MCF 10A (cell line): ENCODE measurements at regions not wholly inside any gene's neighbourhood (a gene's known extent, or its start where the extent isn't known, plus 50 kb on each side); places are given as distances from the start of the nearest gene placed in this dataset.

Experiments used
- BruUV-seq: library from RNA; stranded (reverse); fragments of 400-500 nt; replicated peaks from 2 replicates; lab custom pipeline; 2021; lab: Mats Ljungman, UMichigan
- CTCF ChIA-PET: fragments of 300-600 bp; sonication (Branson Sonifier 250); formaldehyde crosslinking; extraction: SDS; loops from one replicate; lab custom pipeline; 2021; ENCODE audit warnings: antibody characterized with exemption, inconsistent platforms; lab: Yijun Ruan, JAX
- POLR2A ChIA-PET: fragments of 300-600, 350-650 bp; sonication (Branson Sonifier 250); formaldehyde crosslinking; extraction: SDS; loops from one replicate; lab custom pipeline; 2020; ENCODE audit warnings: antibody characterized with exemption, inconsistent platforms; lab: Yijun Ruan, JAX
- DNase-seq: peaks from one replicate; pipeline ENCODE4 v3.0.0-alpha.2; 2018; ENCODE audit not compliant: unreplicated experiment
- H3K27ac Mint-ChIP-seq: one replicate; pipeline ENCODE4 v1.8.0; 2022; ENCODE audit warnings: mild to moderate bottlenecking, low read depth, mixed read lengths; ENCODE audit not compliant: unreplicated experiment
- H3K27me3 Mint-ChIP-seq: one replicate; pipeline ENCODE4 v1.8.0; 2022; ENCODE audit warnings: mixed read lengths; ENCODE audit not compliant: insufficient read depth, unreplicated experiment
- H3K36me3 Mint-ChIP-seq: one replicate; pipeline ENCODE4 v1.8.0; 2022; ENCODE audit warnings: mild to moderate bottlenecking, moderate library complexity, mixed read lengths; ENCODE audit not compliant: insufficient read depth, unreplicated experiment
- H3K4me1 Mint-ChIP-seq: one replicate; pipeline ENCODE4 v1.8.0; 2022; ENCODE audit warnings: mixed read lengths; ENCODE audit not compliant: insufficient read depth, unreplicated experiment
- H3K4me3 Mint-ChIP-seq: one replicate; pipeline ENCODE4 v1.8.0; 2022; ENCODE audit warnings: mild to moderate bottlenecking, moderate library complexity, mixed read lengths; ENCODE audit not compliant: unreplicated experiment
- H3K9me3 Mint-ChIP-seq: one replicate; pipeline ENCODE4 v1.8.0; 2022; ENCODE audit warnings: mixed read lengths; ENCODE audit not compliant: unreplicated experiment
- CTCF ChIP-seq: fragments of 200-600 bp; IDR thresholded peaks from one replicate; pipeline ENCODE4 v1.8.0; 2022; ENCODE audit warnings: antibody characterized with exemption, mild to moderate bottlenecking; ENCODE audit not compliant: unreplicated experiment
- intact Hi-C: fragments of 100-400 bp; cut with micrococcal nuclease; formaldehyde crosslinking; loops from 2 replicates; pipeline ENCODE4 v1.14.1; 2022

GRCh38 chr9:10818206-10818605 lies 205.4 kb upstream of the PTPRD start:
- H3K27ac Mint-ChIP-seq, result no peak overlapping the region
- no peaks in the 10 kb centered on the region for H3K4me1 Mint-ChIP-seq
- no peaks in the 10 kb centered on the region for H3K9me3 Mint-ChIP-seq
- H3K36me3 Mint-ChIP-seq, result no peaks in the 10 kb centered on the region
- no peaks in the 10 kb centered on the region for H3K27me3 Mint-ChIP-seq
- ChIA-PET CTCF (no interaction called here), POLR2A (no interaction called here)
- H3K4me3 Mint-ChIP-seq, result no peak overlapping the region
- BruUV-seq, result no TSS peak
- DNase-seq, result no peak
- intact Hi-C loops, result no loop called here
- TF ChIP-seq CTCF, result no peak

- no peaks in the 10 kb centered on the region for H3K4me1 Mint-ChIP-seq
- no peak for DNase-seq
- no peak overlapping the region for H3K4me3 Mint-ChIP-seq
- no peak overlapping the region for H3K27ac Mint-ChIP-seq
- H3K9me3 Mint-ChIP-seq, result no peaks in the 10 kb centered on the region
- no peak for TF ChIP-seq CTCF
- ChIA-PET CTCF (no interaction called here), POLR2A (no interaction called here)
- H3K36me3 Mint-ChIP-seq, result no peaks in the 10 kb centered on the region
- BruUV-seq, result no TSS peak
- intact Hi-C loops, result no loop called here
- peaks cover 26% of the 10 kb centered on the region for H3K27me3 Mint-ChIP-seq
These were observed 223.1 kb upstream of the PTPRD start for GRCh38 chr9:10835791-10836463.

GRCh38 chr9:10843151-10843550 lies 230.3 kb upstream of the PTPRD start:
- Mint-ChIP-seq H3K4me1 (no peaks in the 10 kb centered on the region), H3K27ac (no peak overlapping the region), H3K4me3 (no peak overlapping the region), H3K27me3 (no peaks in the 10 kb centered on the region), H3K36me3 (no peaks in the 10 kb centered on the region), H3K9me3 (no peaks in the 10 kb centered on the region)
- CTCF ChIA-PET, result interaction anchor here (0.6 to 1.5 kb wide), 2 partner anchors 16 to 1486 kb away, joined by 3 to 4 read pairs; no protein-coding TSS in a partner anchor
- intact Hi-C loops, result no loop called here
- no TSS peak for BruUV-seq
- no peak for TF ChIP-seq CTCF
- no peak for DNase-seq
- POLR2A ChIA-PET, result interaction anchor here (0.6 to 0.7 kb wide), 2 partner anchors 457 to 1526 kb away, joined by 3 read pairs; no protein-coding TSS in a partner anchor

GRCh38 chr9:10855847-10856246 lies 243.0 kb upstream of the PTPRD start:
- DNase-seq, result peak; percentile 26
- intact Hi-C loops, result loop anchor here (1.0 kb wide), 1 partner anchor 463 kb away; no protein-coding TSS in a partner anchor
- CTCF ChIA-PET, result interaction anchor here (0.6 to 2.4 kb wide), 10 partner anchors 14 to 1571 kb away, joined by 3 to 14 read pairs (median 3); no protein-coding TSS in a partner anchor

More at GRCh38 chr9:10855847-10856246, 243.0 kb upstream of the PTPRD start:
- Mint-ChIP-seq H3K9me3 (no peaks in the 10 kb centered on the region), H3K27ac (no peak overlapping the region), H3K36me3 (no peaks in the 10 kb centered on the region), H3K27me3 (peaks cover 19% of the 10 kb centered on the region), H3K4me3 (no peak overlapping the region), H3K4me1 (no peaks in the 10 kb centered on the region)
- peak; percentile 58 for TF ChIP-seq CTCF
- POLR2A ChIA-PET, result no interaction called here
- BruUV-seq, result no TSS peak
